H1 (cell line): ENCODE measurements at regions not wholly inside any gene's neighbourhood (a gene's known extent, or its start where the extent isn't known, plus 50 kb on each side); places are given as distances from the start of the nearest gene placed in this dataset.

Experiments
- CTCF ChIA-PET: fragments of 300-600 bp; sonication (Branson Sonifier 250); formaldehyde crosslinking; loops from one replicate; lab custom pipeline; 2021; ENCODE audit not compliant: partially characterized antibody; lab: Charles Lee
- POLR2A ChIA-PET: fragments of 300-600 bp; sonication (Branson Sonifier 250); formaldehyde crosslinking; loops from one replicate; lab custom pipeline; 2021; ENCODE audit warnings: inconsistent platforms; ENCODE audit not compliant: partially characterized antibody; lab: Charles Lee
- DNase-seq, 2 experiments: peaks; one replicate each; pipeline versions ENCODE4 v3.0.0 to v3.0.0-alpha.2; 2010 to 2022; ENCODE audit warnings: low spot score in 2 of 2, low read depth in 1 of 2, mixed read lengths in 1 of 2
- FAIRE-seq: peaks from 2 replicates; lab custom pipeline; 2011; peaks lifted over from hg19 to GRCh38; lab: Jason Lieb, UNC
- H2AFZ ChIP-seq: 2 replicates; pipeline ENCODE4 v1.8.1; 2012; ENCODE audit warnings: low read length, inconsistent platforms
- H2AK5ac ChIP-seq: 2 replicates; pipeline ENCODE4 v1.6.1; 2013; ENCODE audit warnings: low read depth, low read length
- H2BK120ac ChIP-seq: replicated peaks from 2 replicates; pipeline ENCODE3; 2013; ENCODE audit warnings: low read depth, low read length, inconsistent platforms
- H2BK12ac ChIP-seq: 2 replicates; pipeline ENCODE4 v1.6.1; 2013; ENCODE audit warnings: low read depth, low read length
- H2BK15ac ChIP-seq: 2 replicates; pipeline ENCODE4 v1.6.1; 2013; ENCODE audit warnings: low read length
- H2BK20ac ChIP-seq: 2 replicates; pipeline ENCODE4 v1.6.1; 2013; ENCODE audit warnings: low read length
- H2BK5ac ChIP-seq: 2 replicates; pipeline ENCODE4 v1.6.1; 2013; ENCODE audit warnings: low read depth, low read length
- H3K14ac ChIP-seq: 2 replicates; pipeline ENCODE4 v1.6.1; 2013; ENCODE audit warnings: inconsistent platforms; ENCODE audit not compliant: insufficient read length
- H3K18ac ChIP-seq: 2 replicates; pipeline ENCODE4 v1.6.1; 2013; ENCODE audit warnings: low read length; ENCODE audit errors: extremely low read depth
- H3K23ac ChIP-seq: 2 replicates; pipeline ENCODE4 v1.6.1; 2013; ENCODE audit warnings: inconsistent platforms; ENCODE audit not compliant: insufficient read length
- H3K23me2 ChIP-seq: 2 replicates; pipeline ENCODE4 v1.6.1; 2013; ENCODE audit warnings: low read depth, low read length
- H3K27ac ChIP-seq: 2 replicates; pipeline ENCODE4 v1.6.1; 2011; ENCODE audit warnings: low read depth, low read length, inconsistent platforms
- H3K27me3 ChIP-seq, 4 experiments: replicated peaks in 1 of 4; 1 replicate in 1 of 4; 2 replicates in 3 of 4; pipeline versions ENCODE4 v1.6.1 to v1.8.1; 2011 to 2013; ENCODE audit warnings: low read length in 3 of 4, mild to moderate bottlenecking in 3 of 4, inconsistent platforms in 2 of 4, mixed read lengths in 2 of 4, moderate library complexity in 1 of 4; ENCODE audit not compliant: control insufficient read depth in 3 of 4, insufficient read depth in 3 of 4; ENCODE audit errors: extremely low read depth in 1 of 4
- H3K36me3 ChIP-seq, 4 experiments: 2 replicates each; pipeline versions ENCODE4 v1.6.1 to v1.8.1; 2011 to 2013; ENCODE audit warnings: mild to moderate bottlenecking in 4 of 4, low read length in 3 of 4, moderate library complexity in 2 of 4, control low read depth in 1 of 4, inconsistent platforms in 1 of 4; ENCODE audit not compliant: insufficient read depth in 4 of 4, control insufficient read depth in 2 of 4
- H3K4ac ChIP-seq: replicated peaks from 2 replicates; pipeline ENCODE3; 2013; ENCODE audit warnings: low read length, low read depth, mixed read lengths, inconsistent platforms; ENCODE audit not compliant: insufficient read length
- H3K4me1 ChIP-seq, 4 experiments: replicated peaks in 1 of 4; 1 replicate in 1 of 4; 2 replicates in 3 of 4; pipeline versions ENCODE4 v1.6.1 to v1.8.1; 2011 to 2013; ENCODE audit warnings: low read length in 3 of 4, inconsistent platforms in 2 of 4, mixed read lengths in 1 of 4; ENCODE audit not compliant: insufficient read depth in 4 of 4, control insufficient read depth in 3 of 4
- H3K4me2 ChIP-seq, 2 experiments: 2 replicates each; pipeline versions ENCODE4 v1.6.1 to v1.8.1; 2011 to 2013; ENCODE audit warnings: low read depth in 2 of 2, low read length in 2 of 2, control low read depth in 1 of 2, inconsistent platforms in 1 of 2, mild to moderate bottlenecking in 1 of 2; ENCODE audit not compliant: insufficient read depth in 1 of 2
- H3K4me3 ChIP-seq, 4 experiments: fragments of 200-600, 300-600 bp in 1 of 4; sonication (generic), shearing (Covaris generic), sonication (Bioruptor Twin) in 1 of 4; 2 replicates each; pipeline versions ENCODE4 v1.5.1 to v1.8.1; 2011 to 2016; ENCODE audit warnings: low read length in 4 of 4, low read depth in 3 of 4, control low read depth in 2 of 4, inconsistent platforms in 2 of 4, mild to moderate bottlenecking in 2 of 4, mixed read lengths in 1 of 4, moderate library complexity in 1 of 4; ENCODE audit not compliant: insufficient read depth in 2 of 4; ENCODE audit errors: extremely low read depth in 1 of 4
- H3K56ac ChIP-seq: replicated peaks from 2 replicates; pipeline ENCODE3; 2013; ENCODE audit warnings: low read depth, mild to moderate bottlenecking, mixed read lengths, low read length, inconsistent platforms; ENCODE audit not compliant: insufficient read length
- H3K79me1 ChIP-seq: 2 replicates; pipeline ENCODE4 v1.6.1; 2013; ENCODE audit warnings: low read depth, low read length, control low read depth
- H3K79me2 ChIP-seq, 2 experiments: 2 replicates each; pipeline versions ENCODE4 v1.6.1 to v1.8.1; 2012 to 2013; ENCODE audit warnings: low read length in 2 of 2, mild to moderate bottlenecking in 2 of 2, inconsistent platforms in 1 of 2; ENCODE audit not compliant: insufficient read depth in 2 of 2, control insufficient read depth in 1 of 2
- H3K9ac ChIP-seq, 4 experiments: replicated peaks in 1 of 4; 1 replicate in 1 of 4; 2 replicates in 3 of 4; pipeline versions ENCODE4 v1.6.1 to v1.8.1; 2011 to 2013; ENCODE audit warnings: low read depth in 3 of 4, low read length in 3 of 4, control low read depth in 2 of 4, mild to moderate bottlenecking in 2 of 4, moderate library complexity in 2 of 4, inconsistent platforms in 1 of 4; ENCODE audit errors: extremely low read depth in 1 of 4
- H3K9me3 ChIP-seq, 2 experiments: 2 replicates each; pipeline versions ENCODE4 v1.6.1 to v1.8.1; 2012 to 2013; ENCODE audit warnings: mild to moderate bottlenecking in 2 of 2, moderate library complexity in 2 of 2, control low read depth in 1 of 2, inconsistent platforms in 1 of 2, low read depth in 1 of 2, low read length in 1 of 2, mixed read lengths in 1 of 2; ENCODE audit not compliant: insufficient read depth in 2 of 2
- H4K20me1 ChIP-seq, 2 experiments: replicated peaks in 1 of 2; 2 replicates each; pipeline versions ENCODE3 to v1.8.1; 2011 to 2013; ENCODE audit warnings: inconsistent platforms in 2 of 2, low read length in 2 of 2, mild to moderate bottlenecking in 1 of 2; ENCODE audit not compliant: insufficient read depth in 2 of 2, control insufficient read depth in 1 of 2
- H4K5ac ChIP-seq: 2 replicates; pipeline ENCODE4 v1.6.1; 2013; ENCODE audit warnings: low read length, low read depth, mixed read lengths, inconsistent platforms; ENCODE audit not compliant: insufficient read length
- H4K8ac ChIP-seq: 2 replicates; pipeline ENCODE4 v1.8.0; 2013; ENCODE audit warnings: mild to moderate bottlenecking, moderate library complexity, low read length, inconsistent platforms; ENCODE audit not compliant: insufficient read depth; ENCODE audit errors: extremely low read depth
- H4K91ac ChIP-seq: replicated peaks from 2 replicates; pipeline ENCODE3; 2013; ENCODE audit warnings: low read length, mixed read lengths, inconsistent platforms; ENCODE audit not compliant: insufficient read length
- CBX8 ChIP-seq: fragments of 300-800, 300-1000 bp; sonication (generic); IDR thresholded peaks from 2 replicates; pipeline ENCODE4 v1.7.1; 2016; ENCODE audit warnings: low read depth, low read length, borderline replicate concordance
- CHD2 ChIP-seq: IDR thresholded peaks from 2 replicates; pipeline ENCODE4 v1.6.1; 2012; ENCODE audit warnings: low read length, improper control_type of control experiment
- EGR1 ChIP-seq: IDR thresholded peaks from 2 replicates; pipeline ENCODE4 v1.6.1; 2011; ENCODE audit warnings: low read depth, low read length, borderline replicate concordance
- EP300 ChIP-seq, 2 experiments: IDR thresholded peaks; 1 replicate in 1 of 2; 2 replicates in 1 of 2; pipeline ENCODE4 v1.6.1; 2011 to 2012; ENCODE audit warnings: low read depth in 2 of 2, low read length in 2 of 2, mild to moderate bottlenecking in 2 of 2, borderline replicate concordance in 1 of 2, inconsistent platforms in 1 of 2, moderate library complexity in 1 of 2
- GABPA ChIP-seq: IDR thresholded peaks from 2 replicates; pipeline ENCODE4 v1.6.1; 2011; ENCODE audit warnings: mild to moderate bottlenecking, low read length, moderate library complexity, borderline replicate concordance; ENCODE audit not compliant: insufficient read depth
- JUN ChIP-seq: IDR thresholded peaks from 2 replicates; pipeline ENCODE4 v1.6.1; 2011; ENCODE audit warnings: low read depth, mild to moderate bottlenecking, improper control_type of control experiment, low read length
- POLR2A ChIP-seq, 2 experiments: IDR thresholded peaks; 1 replicate in 1 of 2; 2 replicates in 1 of 2; pipeline ENCODE4 v1.6.1; 2011; ENCODE audit warnings: low read depth in 2 of 2, low read length in 2 of 2, mild to moderate bottlenecking in 2 of 2; ENCODE audit errors: control extremely low read depth in 1 of 2
- POLR2AphosphoS5 ChIP-seq: IDR thresholded peaks from 2 replicates; pipeline ENCODE4 v1.6.1; 2011; ENCODE audit warnings: low read depth, low read length
- SAP30 ChIP-seq: fragments of 300-600 bp; sonication (generic); IDR thresholded peaks from 2 replicates; pipeline ENCODE4 v1.7.1; 2012; ENCODE audit warnings: low read length, moderate library complexity, mild to moderate bottlenecking, inconsistent platforms; ENCODE audit not compliant: insufficient read depth, insufficient replicate concordance
- TBP ChIP-seq: IDR thresholded peaks from 2 replicates; pipeline ENCODE4 v1.6.1; 2011; ENCODE audit warnings: low read depth, low read length, improper control_type of control experiment
- TCF12 ChIP-seq: IDR thresholded peaks from 2 replicates; pipeline ENCODE4 v1.6.1; 2011; ENCODE audit warnings: low read depth, mild to moderate bottlenecking, low read length
- TEAD4 ChIP-seq: IDR thresholded peaks from 2 replicates; pipeline ENCODE4 v1.6.1; 2012; ENCODE audit warnings: low read depth, low read length, inconsistent platforms, mixed read lengths
- USF2 ChIP-seq: IDR thresholded peaks from 2 replicates; pipeline ENCODE4 v1.6.1; 2011; ENCODE audit warnings: low read length, improper control_type of control experiment
- WGBS, 2 experiments: shearing (Covaris generic) in 1 of 2; methylation state at CpG; one replicate each; pipeline versions ENCODE4 v1.1.6 to v1.1.7; 2013 to 2015; ENCODE audit warnings: low lambda C conversion rate in 2 of 2, mixed read lengths in 2 of 2, inconsistent platforms in 1 of 2, low coverage in 1 of 2, missing lambda C conversion rate in 1 of 2; ENCODE audit not compliant: insufficient replicate concordance in 2 of 2, insufficient coverage in 1 of 2, insufficient read length in 1 of 2; ENCODE audit errors: extremely low coverage in 1 of 2, missing lambda C conversion rate in 1 of 2; 5-methylcytosine and 5-hydroxymethylcytosine counted together

GRCh38 chrX:68989456-68989855, 160.6 kb downstream of the EFNB1 start:
- Histone ChIP-seq H3K23me2 (no peaks in the 10 kb centered on the region), H3K14ac (no peak overlapping the region), H4K8ac (no peak overlapping the region), H3K4ac (no peak overlapping the region), H2AFZ (no peak overlapping the region), H3K9ac (no peak overlapping the region), H2BK12ac (peak overlapping the region; percentile 80; the same call in 1 of the 2 replicates), H2BK15ac (no peak overlapping the region), H3K79me1 (no peaks in the 10 kb centered on the region), H4K91ac (no peak overlapping the region), H3K79me2 (no peaks in the 10 kb centered on the region), H3K9me3 (no peaks in the 10 kb centered on the region), H3K27ac (no peak overlapping the region), H3K4me2 (no peak overlapping the region), H2BK5ac (no peak overlapping the region), H4K5ac (no peak overlapping the region), H3K4me1 (peaks cover 1 to 12% (median 3%) of the 10 kb centered on the region in 4 experiments; a peak in 6 of 7 replicates), H3K56ac (no peak overlapping the region), H3K4me3 (no peak overlapping the region), H2BK120ac (no peak overlapping the region), H3K36me3 (no peaks in the 10 kb centered on the region), H3K27me3 (no peaks in the 10 kb centered on the region; a peak in 1 of 7 replicates), H2BK20ac (peak overlapping the region; percentile 90; the same call in 1 of the 2 replicates), H3K23ac (no peak overlapping the region), H4K20me1 (no peaks in the 10 kb centered on the region), H3K18ac (peak overlapping the region; percentile 4; the same call in 1 of the 2 replicates), H2AK5ac (no peak overlapping the region)
- DNase-seq (no peak), FAIRE-seq (no peak)
- CTCF ChIA-PET = interaction anchor here (0.9 to 2.0 kb wide), 5 partner anchors 11 to 294 kb away, joined by 3 to 5 read pairs (median 4); no protein-coding TSS in a partner anchor
- POLR2A ChIA-PET = interaction anchor here (0.7 kb wide), 2 partner anchors 108 to 157 kb away, joined by 3 read pairs; no protein-coding TSS in a partner anchor
- 100% methylated on average over 1 of the region's 1 CpG; no CpG with 5 or more reads in 1 of the 2 experiments for WGBS, 2 experiments
- TF ChIP-seq POLR2AphosphoS5 (no peak), TCF12 (no peak), GABPA (no peak), POLR2A (IDR thresholded peaks at IDR 0.05; ENCODE audit: control extremely low read depth in 1 of 2, low read depth in 2 of 2, low read length in 2 of 2) (no peak), CHD2 (no peak), USF2 (no peak), TEAD4 (no peak), SAP30 (no peak), EP300 (IDR thresholded peaks at IDR 0.05; ENCODE audit: borderline replicate concordance in 1 of 2, low read depth in 2 of 2, low read length in 2 of 2) (no peak), CBX8 (no peak), EGR1 (no peak), JUN (no peak), TBP (no peak)
